ENCODE measurements at regions not wholly inside any gene's neighbourhood (a gene's known extent, or its start where the extent isn't known, plus 50 kb on each side); places are given as distances from the start of the nearest gene placed in this dataset.

- no peak overlapping the region for H3K4me3 ChIP-seq (ENCODE audit: control extremely low read depth in 1 of 5, extremely low read depth in 1 of 5, insufficient read depth in 1 of 5, low read depth in 2 of 5, low read length in 4 of 5)
- peaks cover 3% of the 10 kb centered on the region for H3K9me3 Mint-ChIP-seq (ENCODE audit: insufficient read depth)
- TF ChIP-seq EZH2 (IDR thresholded peaks at IDR 0.05; ENCODE audit: borderline replicate concordance, insufficient read depth, low read depth, low read length, poor library complexity, severe bottlenecking) = no peak
- TF ChIP-seq CTCF (IDR thresholded peaks at IDR 0.05) = no peak
- H3K27ac ChIP-seq (ENCODE audit: low read length in 2 of 2) = no peak overlapping the region
- no peaks in the 10 kb centered on the region for H3K4me1 Mint-ChIP-seq
- no peak overlapping the region for H3K4me3 Mint-ChIP-seq
- no peaks in the 10 kb centered on the region for H4K20me1 ChIP-seq (ENCODE audit: control insufficient read depth, insufficient read depth, low read length, poor library complexity, severe bottlenecking)
- no peaks in the 10 kb centered on the region for H3K79me2 ChIP-seq (ENCODE audit: control insufficient read depth, insufficient read depth, low read length)
- no peak overlapping the region for H3K27ac Mint-ChIP-seq
- no peak overlapping the region for H3K4me2 ChIP-seq (replicated peaks; ENCODE audit: low read depth, low read length, poor library complexity, severe bottlenecking)
- no peaks in the 10 kb centered on the region for H3K36me3 ChIP-seq (replicated peaks in 1 of 2; ENCODE audit: control extremely low read depth in 1 of 2, control insufficient read depth in 1 of 2, extremely low read depth in 1 of 2, insufficient read depth in 2 of 2, low read length in 1 of 2)
- no peaks in the 10 kb centered on the region for H3K27me3 Mint-ChIP-seq
- POLR2A ChIA-PET = no interaction called here
- intact Hi-C loops (cut with micrococcal nuclease) = no loop called here
- H3K27me3 ChIP-seq (replicated peaks in 1 of 4; ENCODE audit: control extremely low read depth in 1 of 4, control insufficient read depth in 3 of 4, insufficient read depth in 4 of 4, low read length in 3 of 4) = no peaks in the 10 kb centered on the region
- H3K9ac ChIP-seq (ENCODE audit: low read length) = no peak overlapping the region
- no peak overlapping the region for H2AFZ ChIP-seq (ENCODE audit: insufficient read depth, low read depth, low read length, poor library complexity, severe bottlenecking)
- CTCF ChIA-PET = no interaction called here
- H3K4me1 ChIP-seq (ENCODE audit: control insufficient read depth in 2 of 2, insufficient read depth in 2 of 2, low read length in 2 of 2) = no peaks in the 10 kb centered on the region
- no CpG with 5 or more reads among the region's 3 CpGs for WGBS (ENCODE audit: insufficient coverage)
- no peak for DNase-seq
- H3K9me3 ChIP-seq (ENCODE audit: control extremely low read depth in 1 of 3, control insufficient read depth in 2 of 3, insufficient read depth in 1 of 3, low read length in 2 of 3) = no peaks in the 10 kb centered on the region
- no peak for ATAC-seq (ENCODE audit: low read depth)
These were observed 1164.3 kb upstream of the GYPC start for GRCh38 chr2:125491663-125492062.

GRCh38 chr2:125512313-125512712 lies 1143.6 kb upstream of the GYPC start:
- ChIA-PET POLR2A (no interaction called here), CTCF (no interaction called here)
- H3K79me2 ChIP-seq (ENCODE audit: control insufficient read depth, insufficient read depth, low read length) = no peaks in the 10 kb centered on the region
- Mint-ChIP-seq H3K27ac (no peak overlapping the region), H3K4me1 (no peaks in the 10 kb centered on the region), H3K27me3 (no peaks in the 10 kb centered on the region), H3K4me3 (no peak overlapping the region), H3K9me3 (ENCODE audit: insufficient read depth) (peaks cover 3% of the 10 kb centered on the region)
- TF ChIP-seq CTCF (IDR thresholded peaks at IDR 0.05) = no peak
- no peak for TF ChIP-seq EZH2 (IDR thresholded peaks at IDR 0.05; ENCODE audit: borderline replicate concordance, insufficient read depth, low read depth, low read length, poor library complexity, severe bottlenecking)
- no peak overlapping the region for H3K27ac ChIP-seq (ENCODE audit: low read length in 2 of 2)
- H2AFZ ChIP-seq (ENCODE audit: insufficient read depth, low read depth, low read length, poor library complexity, severe bottlenecking) = no peak overlapping the region
- WGBS (ENCODE audit: insufficient coverage) = no CpG with 5 or more reads among the region's 1 CpG
- no peaks in the 10 kb centered on the region for H4K20me1 ChIP-seq (ENCODE audit: control insufficient read depth, insufficient read depth, low read length, poor library complexity, severe bottlenecking)
- no peak overlapping the region for H3K9ac ChIP-seq (ENCODE audit: low read length)
- H3K4me1 ChIP-seq (ENCODE audit: control insufficient read depth in 2 of 2, insufficient read depth in 2 of 2, low read length in 2 of 2) = no peaks in the 10 kb centered on the region
- intact Hi-C loops (cut with micrococcal nuclease) = no loop called here
- H3K4me3 ChIP-seq (ENCODE audit: control extremely low read depth in 1 of 5, extremely low read depth in 1 of 5, insufficient read depth in 1 of 5, low read depth in 2 of 5, low read length in 4 of 5) = no peak overlapping the region
- H3K36me3 ChIP-seq (replicated peaks in 1 of 2; ENCODE audit: control extremely low read depth in 1 of 2, control insufficient read depth in 1 of 2, extremely low read depth in 1 of 2, insufficient read depth in 2 of 2, low read length in 1 of 2) = no peaks in the 10 kb centered on the region
- DNase-seq = no peak
- peaks cover 0 to 11% (median 3%) of the 10 kb centered on the region in 3 donors for H3K9me3 ChIP-seq (ENCODE audit: control extremely low read depth in 1 of 3, control insufficient read depth in 2 of 3, insufficient read depth in 1 of 3, low read length in 2 of 3)
- no peak overlapping the region for H3K4me2 ChIP-seq (replicated peaks; ENCODE audit: low read depth, low read length, poor library complexity, severe bottlenecking)
- no peak for ATAC-seq (ENCODE audit: low read depth)
- H3K27me3 ChIP-seq (replicated peaks in 1 of 4; ENCODE audit: control extremely low read depth in 1 of 4, control insufficient read depth in 3 of 4, insufficient read depth in 4 of 4, low read length in 3 of 4) = no peaks in the 10 kb centered on the region
